H1 (cell line): ENCODE measurements at regions not wholly inside any gene's neighbourhood (a gene's known extent, or its start where the extent isn't known, plus 50 kb on each side); places are given as distances from the start of the nearest gene placed in this dataset.

Source experiments
- MAX ChIP-seq: IDR thresholded peaks from 2 replicates; pipeline ENCODE4 v1.6.1; 2012; ENCODE audit warnings: inconsistent platforms

GRCh38 chr21:35508139-35508888 is 459.2 kb upstream of the RUNX1 start (continued):
- TF ChIP-seq MAX = 0 out of 2 replicates have a peak, but pooled peaks have one; percentile 15
